ENCODE measurements at regions not wholly inside any gene's neighbourhood (a gene's known extent, or its start where the extent isn't known, plus 50 kb on each side); places are given as distances from the start of the nearest gene placed in this dataset.

GRCh38 chr6:21533678-21534077 lies 59.9 kb upstream of the SOX4 start:
- TF ChIP-seq CTCF (IDR thresholded peaks at IDR 0.05; ENCODE audit: low read length, missing control alignments), result no peak
- H3K4me3 ChIP-seq (replicated peaks; ENCODE audit: low read depth, low read length), result no peak overlapping the region
- no peak for DNase-seq (ENCODE audit: low read depth)

- DNase-seq (ENCODE audit: low read depth), result no peak
- no peak for TF ChIP-seq CTCF (IDR thresholded peaks at IDR 0.05; ENCODE audit: low read length, missing control alignments)
- H3K4me3 ChIP-seq (replicated peaks; ENCODE audit: low read depth, low read length), result no peak overlapping the region
Measured at GRCh38 chr6:21536280-21536766, 57.2 kb upstream of the SOX4 start.

- TF ChIP-seq CTCF (IDR thresholded peaks at IDR 0.05; ENCODE audit: low read length, missing control alignments), result no peak
- no peak overlapping the region for H3K4me3 ChIP-seq (replicated peaks; ENCODE audit: low read depth, low read length)
- DNase-seq (ENCODE audit: low read depth), result no peak
Measured at GRCh38 chr6:21537637-21538036, 55.9 kb upstream of the SOX4 start.

GRCh38 chr6:21538186-21538798 lies 55.3 kb upstream of the SOX4 start:
- TF ChIP-seq CTCF (IDR thresholded peaks at IDR 0.05; ENCODE audit: low read length, missing control alignments), result no peak
- no peak for DNase-seq (ENCODE audit: low read depth)
- no peak overlapping the region for H3K4me3 ChIP-seq (replicated peaks; ENCODE audit: low read depth, low read length)

- no peak for TF ChIP-seq CTCF (IDR thresholded peaks at IDR 0.05; ENCODE audit: low read length, missing control alignments)
- DNase-seq (ENCODE audit: low read depth), result no peak
- H3K4me3 ChIP-seq (replicated peaks; ENCODE audit: low read depth, low read length), result no peak overlapping the region
Measured at GRCh38 chr6:21539621-21540100, 53.9 kb upstream of the SOX4 start.
